ENCODE measurements at regions not wholly inside any gene's neighbourhood (a gene's known extent, or its start where the extent isn't known, plus 50 kb on each side); places are given as distances from the start of the nearest gene placed in this dataset.

GRCh38 chrX:87788976-87789375 lies 271.4 kb downstream of the KLHL4 start:
- Histone ChIP-seq H3K27ac (no peak overlapping the region), H3K4me3 (no peak overlapping the region)
- no peak for TF ChIP-seq CTCF (IDR thresholded peaks at IDR 0.05)
- no peak for DNase-seq (ENCODE audit: low spot score)

- no peak overlapping the region for H3K27ac ChIP-seq
- DNase-seq (ENCODE audit: low spot score): no peak
- no peak overlapping the region for H3K4me3 ChIP-seq
- no peak for TF ChIP-seq CTCF (IDR thresholded peaks at IDR 0.05)
Measured at GRCh38 chrX:87798039-87798438, 280.4 kb downstream of the KLHL4 start.

GRCh38 chrX:87805829-87806490 lies 288.4 kb downstream of the KLHL4 start:
- no peak for TF ChIP-seq CTCF (IDR thresholded peaks at IDR 0.05)
- Histone ChIP-seq H3K27ac (peak overlapping the region; percentile 10 to 35), H3K4me3 (peak overlapping the region; percentile 6)
- DNase-seq (ENCODE audit: low spot score): no peak

- no peak for TF ChIP-seq CTCF (IDR thresholded peaks at IDR 0.05)
- DNase-seq (ENCODE audit: low spot score): no peak
- Histone ChIP-seq H3K4me3 (no peak overlapping the region), H3K27ac (no peak overlapping the region)
Measured at GRCh38 chrX:87808576-87809243, 291.1 kb downstream of the KLHL4 start.

- H3K27ac ChIP-seq: no peak overlapping the region
- DNase-seq (ENCODE audit: low spot score): no peak
- no peak overlapping the region for H3K4me3 ChIP-seq
- no peak for TF ChIP-seq CTCF (IDR thresholded peaks at IDR 0.05)
Measured at GRCh38 chrX:87813566-87813965, 296.0 kb downstream of the KLHL4 start.

GRCh38 chrX:87846956-87847355 lies 329.4 kb downstream of the KLHL4 start:
- DNase-seq (ENCODE audit: low spot score): no peak
- H3K27ac ChIP-seq: no peak overlapping the region
- H3K4me3 ChIP-seq: no peak overlapping the region
- no peak for TF ChIP-seq CTCF (IDR thresholded peaks at IDR 0.05)

GRCh38 chrX:87873347-87873941 lies 355.8 kb downstream of the KLHL4 start:
- no peak for TF ChIP-seq CTCF (IDR thresholded peaks at IDR 0.05)
- DNase-seq (ENCODE audit: low spot score): no peak
- H3K4me3 ChIP-seq: no peak overlapping the region
- no peak overlapping the region for H3K27ac ChIP-seq

All from coronary artery (tissue), 2 donors.